Stimulated activated naive B cell treated with anti-CD40 and anti-IgM and Interleukin-4, amounts not matched to agents 10 μg/mL and 1 μg/mL and 100 μg/mL, for 72 hours (primary cell): ENCODE measurements at regions not wholly inside any gene's neighbourhood (a gene's known extent, or its start where the extent isn't known, plus 50 kb on each side); places are given as distances from the start of the nearest gene placed in this dataset.
"Not testable (repeated sequence)": the region's sequence is repeated elsewhere in the genome, so short reads cannot be mapped to it uniquely, and the experiment has no call there.

Experiments
- ATAC-seq, 2 donors: fragments of 150-1000 bp; cut with Tn5 transposase; replicated peaks; 2 replicates each; pipeline ENCODE4 v1.10.0; 2021; ENCODE audit warnings: moderate library complexity in 1 of 2
- DNase-seq: peaks from one replicate; pipeline ENCODE4 v3.0.0; 2021
- H3K27ac Mint-ChIP-seq: one replicate; pipeline ENCODE4 v1.8.0; 2022; ENCODE audit warnings: mild to moderate bottlenecking, mixed read lengths
- H3K27me3 Mint-ChIP-seq, 2 donors: one replicate each; pipeline ENCODE4 v1.8.0; 2022; ENCODE audit warnings: mixed read lengths in 2 of 2
- H3K36me3 Mint-ChIP-seq, 2 donors: one replicate each; pipeline ENCODE4 v1.8.0; 2022; ENCODE audit warnings: mixed read lengths in 2 of 2, mild to moderate bottlenecking in 1 of 2
- H3K4me1 Mint-ChIP-seq, 2 donors: one replicate each; pipeline ENCODE4 v1.8.0; 2022; ENCODE audit warnings: mixed read lengths in 2 of 2, mild to moderate bottlenecking in 1 of 2
- H3K4me3 Mint-ChIP-seq, 2 donors: one replicate each; pipeline ENCODE4 v1.8.0; 2022; ENCODE audit warnings: mild to moderate bottlenecking in 2 of 2, mixed read lengths in 2 of 2, moderate library complexity in 1 of 2
- H3K9me3 Mint-ChIP-seq, 2 donors: one replicate each; pipeline ENCODE4 v1.8.0; 2022; ENCODE audit warnings: mixed read lengths in 2 of 2, mild to moderate bottlenecking in 1 of 2

- Mint-ChIP-seq H3K27me3 (no peaks in the 10 kb centered on the region), H3K4me1 (no peaks in the 10 kb centered on the region), H3K9me3 (no peaks in the 10 kb centered on the region), H3K36me3 (no peaks in the 10 kb centered on the region), H3K27ac (no peak overlapping the region), H3K4me3 (no peak overlapping the region)
- no peak for DNase-seq
- peak in 1 of 2 donors; percentile 33 for ATAC-seq
Observed at GRCh38 chrX:142804085-142804484, 221.6 kb upstream of the SPANXN4 start.

DNA sequence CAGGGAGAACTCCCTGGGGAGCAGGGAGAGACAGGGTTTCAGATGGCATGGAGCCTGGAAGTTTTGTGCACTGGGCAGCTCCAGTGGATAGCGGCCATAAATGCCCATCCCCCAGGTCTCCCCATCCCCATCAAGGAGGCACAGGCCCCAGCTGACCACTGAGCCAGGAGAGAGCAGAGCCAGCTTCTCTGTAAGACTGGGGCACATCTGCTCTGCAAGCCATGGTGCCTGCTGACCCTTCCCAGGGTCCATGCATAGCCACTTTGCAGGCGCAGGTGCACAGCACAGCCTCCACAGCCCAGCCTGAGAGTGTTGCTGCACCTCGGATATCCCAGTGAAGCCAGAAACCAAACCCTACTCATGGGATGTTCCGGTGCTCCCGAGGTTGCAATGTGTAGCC is 206.3 kb upstream of the SPANXN4 start:
- Mint-ChIP-seq H3K4me3 (no peak overlapping the region), H3K27me3 (no peaks in the 10 kb centered on the region), H3K27ac (no peak overlapping the region), H3K9me3 (no peaks in the 10 kb centered on the region), H3K4me1 (no peaks in the 10 kb centered on the region), H3K36me3 (no peaks in the 10 kb centered on the region)
- ATAC-seq: no peak
- DNase-seq: no peak

GRCh38 chrX:142828129-142828528 is 197.6 kb upstream of the SPANXN4 start:
- Mint-ChIP-seq H3K4me1 (no peaks in the 10 kb centered on the region), H3K4me3 (no peak overlapping the region), H3K36me3 (no peaks in the 10 kb centered on the region), H3K27ac (no peak overlapping the region), H3K9me3 (no peaks in the 10 kb centered on the region), H3K27me3 (no peaks in the 10 kb centered on the region)
- DNase-seq (no peak), ATAC-seq (no peak)

DNA sequence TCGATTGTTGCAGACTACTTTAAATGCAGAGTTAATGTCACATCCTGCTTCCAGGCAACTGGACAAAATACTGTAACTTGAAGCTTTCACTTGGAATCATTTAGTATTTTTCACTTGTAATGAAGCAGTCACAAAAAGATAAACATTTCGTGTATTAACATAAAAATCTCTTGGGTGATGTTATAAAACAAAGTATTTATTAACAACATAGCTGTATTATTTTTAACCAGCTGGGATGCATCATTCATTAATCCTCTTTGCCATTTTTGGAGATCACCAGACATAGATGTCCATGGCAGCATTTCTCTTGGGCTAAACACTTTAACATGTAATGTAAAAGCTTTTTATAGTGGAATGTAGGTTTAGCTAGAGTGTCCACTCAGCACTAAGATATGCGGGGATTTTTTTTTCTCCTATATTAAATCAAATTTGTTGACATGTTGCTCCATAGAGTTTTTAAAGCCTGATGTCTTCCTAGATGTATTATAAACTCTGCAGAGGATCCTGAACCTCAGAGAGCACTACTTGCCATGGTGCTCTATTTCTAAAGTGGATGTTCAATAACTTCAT is 193.7 kb upstream of the SPANXN4 start:
- H3K4me3 Mint-ChIP-seq: no peak overlapping the region

DNA sequence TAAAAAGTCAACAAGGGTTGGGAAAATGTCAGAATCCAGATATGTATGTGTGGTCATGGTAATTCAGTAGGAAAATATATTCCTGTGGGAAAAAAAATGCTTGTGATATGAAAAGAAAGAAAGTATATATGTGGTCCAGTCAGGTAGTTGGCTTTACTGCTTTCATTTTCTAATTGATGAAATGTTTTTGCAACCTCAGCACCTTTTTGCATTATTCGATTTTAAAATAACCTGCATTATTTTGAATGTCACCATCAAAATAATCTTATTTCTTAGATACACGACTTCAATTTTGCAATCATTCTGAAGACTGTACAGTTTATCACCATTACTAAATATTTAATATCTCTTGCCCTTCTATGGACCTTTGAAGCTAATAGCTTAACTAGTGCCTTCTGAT is 170.8 kb upstream of the SPANXN4 start:
- no peaks in the 10 kb centered on the region for H3K4me1 Mint-ChIP-seq

More for the DNA sequence above, 193.7 kb upstream of the SPANXN4 start:
- Mint-ChIP-seq H3K27me3 (no peaks in the 10 kb centered on the region), H3K27ac (no peak overlapping the region), H3K9me3 (no peaks in the 10 kb centered on the region), H3K4me1 (no peaks in the 10 kb centered on the region), H3K36me3 (no peaks in the 10 kb centered on the region)
- ATAC-seq (no peak), DNase-seq (no peak)

DNA sequence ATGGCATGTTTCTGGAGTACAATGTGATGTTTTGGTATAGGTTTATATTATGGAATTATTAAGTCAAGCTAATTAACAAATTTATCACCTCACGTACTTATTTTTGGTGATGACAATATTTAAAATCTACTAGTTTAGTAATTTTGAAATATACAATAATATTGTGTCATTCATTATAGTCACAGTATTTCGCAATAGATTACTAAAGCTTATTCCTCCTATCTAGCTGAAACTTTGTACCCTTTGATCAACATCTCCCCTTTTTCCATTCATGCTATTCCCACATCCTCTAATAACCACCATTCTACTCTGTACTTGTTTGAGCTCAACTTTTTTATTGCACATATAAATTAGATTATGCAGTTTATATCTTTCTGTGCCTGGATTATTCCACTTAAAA is 164.8 kb upstream of the SPANXN4 start:
- no peak for DNase-seq
- Mint-ChIP-seq H3K36me3 (no peaks in the 10 kb centered on the region), H3K9me3 (peaks cover 0 to 1% of the 10 kb centered on the region in 2 donors), H3K4me1 (no peaks in the 10 kb centered on the region), H3K27me3 (no peaks in the 10 kb centered on the region), H3K4me3 (no peak overlapping the region), H3K27ac (no peak overlapping the region)
- ATAC-seq: no peak

More for the DNA sequence above, 170.8 kb upstream of the SPANXN4 start:
- DNase-seq (no peak), ATAC-seq (no peak)
- no peak overlapping the region for H3K27ac Mint-ChIP-seq
- no peak overlapping the region for H3K4me3 Mint-ChIP-seq
- H3K27me3 Mint-ChIP-seq: no peaks in the 10 kb centered on the region
- no peaks in the 10 kb centered on the region for H3K36me3 Mint-ChIP-seq
- no peaks in the 10 kb centered on the region for H3K9me3 Mint-ChIP-seq

- H3K27ac Mint-ChIP-seq: no peak overlapping the region
- H3K36me3 Mint-ChIP-seq: no peaks in the 10 kb centered on the region
- H3K4me1 Mint-ChIP-seq: no peaks in the 10 kb centered on the region
- no peak for ATAC-seq
- no peak overlapping the region for H3K4me3 Mint-ChIP-seq
- H3K9me3 Mint-ChIP-seq: peaks cover 0 to 1% of the 10 kb centered on the region in 2 donors
- no peaks in the 10 kb centered on the region for H3K27me3 Mint-ChIP-seq
- no peak for DNase-seq
Observed at GRCh38 chrX:142861557-142861956, 164.2 kb upstream of the SPANXN4 start.

GRCh38 chrX:142866247-142866646 is 159.5 kb upstream of the SPANXN4 start:
- not testable (repeated sequence) for H3K27ac Mint-ChIP-seq, ATAC-seq

GRCh38 chrX:142873214-142873613 is 152.5 kb upstream of the SPANXN4 start:
- Mint-ChIP-seq H3K36me3 (no peaks in the 10 kb centered on the region), H3K9me3 (peaks cover 6 to 7% of the 10 kb centered on the region in 2 donors), H3K27ac (no peak overlapping the region), H3K4me1 (no peaks in the 10 kb centered on the region), H3K4me3 (no peak overlapping the region), H3K27me3 (no peaks in the 10 kb centered on the region)
- DNase-seq (no peak), ATAC-seq (no peak)

More at GRCh38 chrX:142866247-142866646, 159.5 kb upstream of the SPANXN4 start:
- not testable (repeated sequence) for H3K4me3 Mint-ChIP-seq, H3K4me1 Mint-ChIP-seq, DNase-seq, H3K27me3 Mint-ChIP-seq, H3K9me3 Mint-ChIP-seq, H3K36me3 Mint-ChIP-seq

GRCh38 chrX:142884881-142885280 is 140.8 kb upstream of the SPANXN4 start:
- H3K9me3 Mint-ChIP-seq: peaks cover 0 to 2% of the 10 kb centered on the region in 2 donors
- ATAC-seq (no peak), DNase-seq (no peak)
- H3K27ac Mint-ChIP-seq: no peak overlapping the region
- H3K36me3 Mint-ChIP-seq: no peaks in the 10 kb centered on the region
- no peaks in the 10 kb centered on the region for H3K4me1 Mint-ChIP-seq
- no peaks in the 10 kb centered on the region for H3K27me3 Mint-ChIP-seq
- H3K4me3 Mint-ChIP-seq: no peak overlapping the region

DNA sequence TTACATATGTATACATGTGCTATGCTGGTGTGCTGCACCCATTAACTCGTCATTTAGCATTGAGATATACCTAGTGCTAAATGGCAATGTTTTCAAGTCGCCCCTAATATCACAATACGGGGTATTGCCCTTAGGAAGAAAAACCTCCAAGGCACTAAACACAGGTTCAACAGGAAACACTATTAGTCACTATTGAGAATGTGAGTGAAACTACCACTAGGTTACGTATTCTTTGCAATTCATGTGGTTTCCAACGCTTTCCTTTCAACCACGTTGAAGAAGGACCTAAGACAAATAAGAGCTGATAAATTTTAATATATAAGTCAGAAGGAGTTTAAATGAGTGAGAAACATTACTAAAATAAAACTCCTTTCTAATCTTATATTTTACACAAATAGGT is 134.7 kb upstream of the SPANXN4 start:
- Mint-ChIP-seq H3K4me1 (no peaks in the 10 kb centered on the region), H3K36me3 (no peaks in the 10 kb centered on the region), H3K4me3 (no peak overlapping the region), H3K9me3 (no peaks in the 10 kb centered on the region), H3K27ac (no peak overlapping the region), H3K27me3 (no peaks in the 10 kb centered on the region)
- ATAC-seq (no peak), DNase-seq (no peak)

- Mint-ChIP-seq H3K9me3 (peaks cover 0 to 1% of the 10 kb centered on the region in 2 donors), H3K27me3 (no peaks in the 10 kb centered on the region), H3K27ac (no peak overlapping the region), H3K36me3 (no peaks in the 10 kb centered on the region), H3K4me1 (no peaks in the 10 kb centered on the region), H3K4me3 (no peak overlapping the region)
- ATAC-seq: no peak
- DNase-seq: no peak
Observed at GRCh38 chrX:142898164-142898563, 127.6 kb upstream of the SPANXN4 start.

DNA sequence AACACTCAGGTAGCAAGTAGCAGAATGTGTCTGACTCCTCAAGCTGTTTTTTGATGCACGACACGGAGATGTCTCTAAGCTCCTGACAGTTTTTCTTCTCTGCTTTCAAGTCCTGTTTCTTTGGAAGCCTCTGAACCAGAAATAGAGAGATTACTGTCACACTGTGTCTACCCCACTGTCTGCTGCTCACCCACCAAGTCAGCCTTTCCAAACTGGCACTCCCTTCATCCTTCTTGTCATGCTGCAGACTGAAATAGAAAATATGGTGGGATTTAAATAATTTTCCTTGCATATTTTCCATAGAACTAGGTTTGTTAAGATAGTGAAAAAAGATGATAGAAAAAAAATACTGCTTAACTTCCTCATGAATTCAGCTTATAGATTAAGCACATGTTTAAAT is 102.5 kb upstream of the SPANXN4 start:
- Mint-ChIP-seq H3K4me1 (no peaks in the 10 kb centered on the region), H3K27me3 (no peaks in the 10 kb centered on the region), H3K27ac (no peak overlapping the region), H3K9me3 (peaks cover 0 to 5% of the 10 kb centered on the region in 2 donors), H3K36me3 (no peaks in the 10 kb centered on the region), H3K4me3 (no peak overlapping the region)
- DNase-seq: no peak
- no peak for ATAC-seq

GRCh38 chrX:142938793-142939192 is 86.9 kb upstream of the SPANXN4 start:
- Mint-ChIP-seq H3K4me3 (no peak overlapping the region), H3K9me3 (peaks cover 0 to 3% of the 10 kb centered on the region in 2 donors), H3K27me3 (no peaks in the 10 kb centered on the region), H3K36me3 (no peaks in the 10 kb centered on the region), H3K27ac (no peak overlapping the region), H3K4me1 (no peaks in the 10 kb centered on the region)
- no peak for DNase-seq
- ATAC-seq: no peak

GRCh38 chrX:142972147-142972809 is 53.5 kb upstream of the SPANXN4 start:
- not testable (repeated sequence) for H3K9me3 Mint-ChIP-seq, H3K4me1 Mint-ChIP-seq, H3K27ac Mint-ChIP-seq, H3K27me3 Mint-ChIP-seq, ATAC-seq, H3K36me3 Mint-ChIP-seq, DNase-seq, H3K4me3 Mint-ChIP-seq
